ENCODE measurements at regions not wholly inside any gene's neighbourhood (a gene's known extent, or its start where the extent isn't known, plus 50 kb on each side); places are given as distances from the start of the nearest gene placed in this dataset.

DNA sequence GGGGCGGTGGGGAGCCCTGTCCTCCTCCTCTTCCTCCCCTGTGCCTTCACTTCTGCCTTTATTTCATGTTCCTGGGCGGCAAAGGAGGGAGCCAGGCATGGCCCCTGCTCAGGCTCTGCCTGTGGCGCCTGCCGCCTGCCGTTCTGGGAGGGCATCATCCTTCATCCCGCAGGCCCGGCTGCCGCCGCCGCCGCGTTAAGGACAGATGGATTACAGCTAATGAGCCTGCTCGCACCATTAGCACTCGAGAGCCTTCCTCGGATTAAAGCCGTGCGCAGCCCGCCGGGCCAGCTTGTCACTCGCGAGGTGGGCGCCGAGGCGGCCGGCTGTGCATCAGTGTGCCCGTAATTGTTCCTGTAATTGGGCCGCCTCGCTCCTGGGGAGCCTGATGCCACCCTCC, 127.7 kb upstream of the GSE1 start:
- no peak for DNase-seq
- H3K27me3 Mint-ChIP-seq, result peaks cover 10 to 46% (median 43%) of the 10 kb centered on the region in 3 donors
- H3K9me3 Mint-ChIP-seq, result no peaks in the 10 kb centered on the region
- no peak overlapping the region for H3K27ac Mint-ChIP-seq
- peaks cover 11 to 13% (median 12%) of the 10 kb centered on the region in 3 donors for H3K4me1 Mint-ChIP-seq
- ATAC-seq (ENCODE audit: low read depth in 2 of 2), result no peak
- H3K36me3 Mint-ChIP-seq, result no peaks in the 10 kb centered on the region
- no peak overlapping the region for H3K4me3 Mint-ChIP-seq

DNA sequence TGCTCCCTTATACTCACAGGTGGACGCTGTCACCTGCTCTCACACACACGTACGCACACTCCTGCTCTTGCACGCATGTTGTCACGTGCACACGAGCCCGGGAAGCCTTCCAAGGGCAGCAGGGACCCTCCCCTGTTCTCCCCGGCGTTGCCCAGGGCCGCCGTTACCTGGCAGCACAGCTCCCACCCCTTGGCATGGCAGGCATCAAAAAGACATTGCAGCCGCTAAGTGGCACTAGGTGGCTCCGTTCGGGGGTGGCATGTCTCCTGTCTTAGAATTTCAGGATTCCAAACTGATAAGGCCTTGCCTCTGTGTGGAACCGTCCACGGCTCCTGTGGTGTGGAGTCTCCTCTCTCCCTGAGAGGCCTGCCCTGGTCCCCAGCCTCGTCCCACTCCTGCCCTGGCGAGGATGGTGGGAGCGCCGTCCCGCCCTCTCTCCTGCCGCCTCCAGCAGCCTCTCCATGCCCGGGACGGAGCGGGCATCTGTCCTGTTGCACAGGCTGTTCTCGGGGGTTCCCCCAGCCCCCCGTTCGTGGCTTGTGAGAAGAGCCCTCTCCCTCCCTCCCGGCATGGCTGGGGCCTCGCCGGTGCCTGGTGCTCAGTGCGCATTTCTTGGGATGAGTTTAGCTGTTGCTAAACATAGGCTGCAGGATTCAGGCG, 126.7 kb upstream of the GSE1 start:
- DNase-seq (no peak), ATAC-seq (ENCODE audit: low read depth in 2 of 2) (no peak)
- H3K27me3 Mint-ChIP-seq, result peaks cover 6 to 44% (median 33%) of the 10 kb centered on the region in 3 donors
- H3K4me3 Mint-ChIP-seq, result no peak overlapping the region
- H3K4me1 Mint-ChIP-seq, result peaks cover 4 to 8% (median 5%) of the 10 kb centered on the region in 3 donors
- H3K9me3 Mint-ChIP-seq, result no peaks in the 10 kb centered on the region
- H3K27ac Mint-ChIP-seq, result no peak overlapping the region
- no peaks in the 10 kb centered on the region for H3K36me3 Mint-ChIP-seq

DNA sequence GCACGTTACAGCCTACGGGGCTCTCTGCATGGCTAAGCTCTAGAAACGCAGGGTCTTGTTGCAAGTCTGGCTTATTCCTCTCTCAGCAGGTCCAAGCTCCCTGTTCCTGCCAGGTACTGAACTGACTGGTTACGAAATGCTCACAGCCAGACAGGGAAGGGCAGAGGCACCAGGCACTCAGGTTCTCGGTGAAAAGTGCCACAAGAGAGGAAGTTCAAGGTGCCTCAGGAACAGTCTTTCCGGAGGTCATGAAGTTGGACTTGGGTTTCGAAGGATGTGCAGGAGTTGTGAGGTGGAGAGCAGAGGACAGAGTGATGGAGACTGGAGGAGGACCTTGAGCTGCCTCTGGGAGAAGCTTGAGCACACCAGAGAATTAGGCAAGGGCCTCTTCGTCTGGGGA, 124.7 kb upstream of the GSE1 start:
- H3K4me3 Mint-ChIP-seq, result no peak overlapping the region
- H3K27me3 Mint-ChIP-seq, result peaks cover 3 to 38% (median 29%) of the 10 kb centered on the region in 3 donors
- H3K9me3 Mint-ChIP-seq, result no peaks in the 10 kb centered on the region
- ATAC-seq (ENCODE audit: low read depth in 2 of 2), result no peak
- no peak for DNase-seq
- no peak overlapping the region for H3K27ac Mint-ChIP-seq
- no peaks in the 10 kb centered on the region for H3K36me3 Mint-ChIP-seq
- H3K4me1 Mint-ChIP-seq, result peaks cover 3 to 6% (median 3%) of the 10 kb centered on the region in 3 donors

DNA sequence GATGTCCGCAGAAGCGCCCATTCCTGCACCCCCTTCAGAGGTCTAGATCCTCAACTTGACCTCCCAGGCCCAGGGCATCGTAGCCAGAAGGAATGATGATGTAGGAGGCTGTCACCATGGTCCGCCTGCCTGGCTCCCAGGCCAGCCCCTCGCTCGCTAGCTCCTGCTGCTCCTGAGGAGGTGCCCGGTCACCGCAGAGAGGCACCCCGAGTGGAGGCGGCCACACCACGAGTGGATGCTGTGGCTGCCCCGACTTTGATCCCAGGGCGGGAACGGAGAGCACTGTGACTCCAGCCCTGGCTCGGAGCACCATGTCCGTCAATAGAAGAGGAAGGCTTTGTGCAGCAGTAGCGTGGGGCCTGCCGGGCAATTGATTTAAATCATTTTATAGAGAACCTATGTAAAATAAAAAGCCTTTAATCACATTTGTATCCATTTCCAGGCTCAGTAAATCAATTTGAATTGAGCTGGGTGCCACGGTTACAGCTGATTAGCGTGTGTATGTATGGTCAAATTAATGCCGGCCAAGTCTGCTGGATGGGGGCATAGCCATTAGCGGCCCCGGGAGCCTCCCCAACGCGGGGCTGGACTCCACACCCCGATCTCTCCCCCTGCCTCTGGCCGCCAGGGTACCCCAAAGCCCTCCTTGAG, 122.6 kb upstream of the GSE1 start:
- no peaks in the 10 kb centered on the region for H3K9me3 Mint-ChIP-seq
- no peak for ATAC-seq (ENCODE audit: low read depth in 2 of 2)

DNA sequence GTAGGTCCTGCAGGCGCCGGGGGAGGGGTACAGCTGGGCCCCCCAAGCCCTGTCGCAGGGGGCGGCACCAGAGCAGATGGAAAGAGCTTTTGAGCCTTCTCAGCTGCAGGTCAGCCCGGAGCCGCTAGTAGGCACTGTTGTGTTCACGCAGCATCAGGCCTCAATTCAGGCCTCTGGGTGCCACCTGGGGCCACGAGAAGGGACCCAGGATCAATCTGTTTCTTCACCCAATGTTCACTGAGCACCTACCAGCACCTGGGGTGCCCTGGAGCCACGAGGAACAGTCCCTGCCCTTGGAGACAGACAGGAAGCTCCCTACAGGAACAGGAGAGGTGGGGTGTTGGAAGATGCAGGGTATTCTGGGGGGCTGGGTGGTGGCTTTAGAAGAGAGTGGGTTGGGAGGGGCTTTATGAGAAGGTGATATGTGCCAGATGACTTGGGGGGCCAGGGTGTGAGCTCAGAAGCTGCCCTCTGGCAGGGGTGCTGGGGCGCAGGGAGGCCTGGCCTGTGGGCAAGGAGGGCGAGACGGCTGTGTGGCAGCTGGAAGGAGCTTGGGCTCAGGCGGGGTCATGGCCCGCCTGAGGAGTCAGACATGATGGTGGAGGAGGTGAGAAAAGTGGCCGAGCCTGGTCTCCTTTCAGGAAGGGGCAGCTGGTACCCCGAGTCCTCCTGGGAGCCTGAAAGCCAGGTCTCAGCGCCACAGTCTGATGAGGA, 121.9 kb upstream of the GSE1 start:
- Mint-ChIP-seq H3K9me3 (no peaks in the 10 kb centered on the region), H3K4me3 (no peak overlapping the region), H3K27ac (no peak overlapping the region), H3K4me1 (peaks cover 3 to 6% (median 3%) of the 10 kb centered on the region in 3 donors), H3K27me3 (peaks cover 3 to 28% (median 17%) of the 10 kb centered on the region in 3 donors), H3K36me3 (no peaks in the 10 kb centered on the region)
- peak; percentile 28 to 52 for ATAC-seq (ENCODE audit: low read depth in 2 of 2)
- DNase-seq, result peak; percentile 14

More for the DNA sequence above, 122.6 kb upstream of the GSE1 start:
- Mint-ChIP-seq H3K4me1 (peaks cover 3 to 6% (median 3%) of the 10 kb centered on the region in 3 donors), H3K4me3 (no peak overlapping the region), H3K27ac (no peak overlapping the region), H3K27me3 (peaks cover 3 to 28% (median 23%) of the 10 kb centered on the region in 3 donors), H3K36me3 (no peaks in the 10 kb centered on the region)
- DNase-seq, result no peak

DNA sequence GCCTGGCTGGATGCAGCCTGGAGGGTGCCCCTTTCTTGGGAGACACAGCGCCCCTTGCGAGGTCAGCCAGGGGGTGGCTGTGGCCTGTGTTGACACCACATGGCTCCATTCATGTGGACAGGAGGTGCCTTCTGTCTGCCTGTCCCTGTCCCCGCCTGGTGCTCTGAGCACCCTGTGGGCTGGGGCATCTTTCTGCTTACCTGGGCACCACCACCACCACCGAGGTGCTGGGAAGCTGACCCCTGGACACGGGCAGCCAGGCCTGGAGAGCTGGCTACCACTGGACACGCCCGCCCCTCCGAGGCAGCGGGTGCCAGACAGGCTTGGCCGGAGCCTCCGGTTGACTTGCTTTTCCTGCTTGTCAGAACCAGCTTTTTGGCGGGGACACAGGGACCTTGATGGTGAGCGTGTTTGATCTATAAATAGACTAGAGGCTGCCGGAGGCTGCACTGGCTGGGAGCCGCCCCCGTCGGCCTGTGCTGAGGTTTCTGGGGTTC, 121.3 kb upstream of the GSE1 start:
- peaks cover 3 to 6% (median 3%) of the 10 kb centered on the region in 3 donors for H3K4me1 Mint-ChIP-seq
- H3K9me3 Mint-ChIP-seq, result no peaks in the 10 kb centered on the region
- DNase-seq (no peak), ATAC-seq (ENCODE audit: low read depth in 2 of 2) (no peak)
- H3K27ac Mint-ChIP-seq, result no peak overlapping the region
- H3K27me3 Mint-ChIP-seq, result peaks cover 3 to 28% (median 14%) of the 10 kb centered on the region in 3 donors
- H3K4me3 Mint-ChIP-seq, result no peak overlapping the region
- no peaks in the 10 kb centered on the region for H3K36me3 Mint-ChIP-seq

DNA sequence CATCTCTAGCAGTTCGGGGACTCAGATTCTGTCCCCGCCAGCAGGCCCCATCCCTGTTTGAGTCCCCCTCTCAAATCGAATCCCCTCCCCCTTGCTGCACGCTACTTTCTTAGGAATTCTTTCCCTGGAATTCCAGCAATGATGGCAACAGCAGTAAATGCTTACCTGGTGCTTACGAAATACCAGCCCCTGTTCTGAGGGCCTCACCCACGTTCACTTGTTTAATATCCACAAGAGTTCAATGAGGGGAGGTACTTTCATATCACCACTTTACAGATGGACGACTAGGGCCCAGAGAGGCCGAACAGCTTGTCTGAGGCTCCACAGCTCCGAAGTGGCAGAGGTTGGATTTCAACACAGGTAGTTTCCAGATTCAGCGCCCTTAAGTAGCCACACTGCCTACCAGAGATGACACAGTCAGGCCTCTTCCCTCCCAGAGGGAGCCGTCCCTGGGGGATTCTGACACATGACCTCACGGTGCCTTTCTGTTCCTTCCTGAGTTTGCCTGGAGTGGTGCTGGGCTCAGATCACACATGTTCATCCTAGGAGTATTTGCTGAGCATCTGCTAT, 120.7 kb upstream of the GSE1 start:
- Mint-ChIP-seq H3K36me3 (no peaks in the 10 kb centered on the region), H3K27me3 (peaks cover 3 to 28% (median 14%) of the 10 kb centered on the region in 3 donors), H3K9me3 (no peaks in the 10 kb centered on the region), H3K4me1 (peaks cover 3 to 6% (median 3%) of the 10 kb centered on the region in 3 donors), H3K27ac (peak overlapping the region in 2 of 6 donors; percentile 20 to 61), H3K4me3 (no peak overlapping the region)
- DNase-seq, result no peak
- no peak for ATAC-seq (ENCODE audit: low read depth in 2 of 2)

DNA sequence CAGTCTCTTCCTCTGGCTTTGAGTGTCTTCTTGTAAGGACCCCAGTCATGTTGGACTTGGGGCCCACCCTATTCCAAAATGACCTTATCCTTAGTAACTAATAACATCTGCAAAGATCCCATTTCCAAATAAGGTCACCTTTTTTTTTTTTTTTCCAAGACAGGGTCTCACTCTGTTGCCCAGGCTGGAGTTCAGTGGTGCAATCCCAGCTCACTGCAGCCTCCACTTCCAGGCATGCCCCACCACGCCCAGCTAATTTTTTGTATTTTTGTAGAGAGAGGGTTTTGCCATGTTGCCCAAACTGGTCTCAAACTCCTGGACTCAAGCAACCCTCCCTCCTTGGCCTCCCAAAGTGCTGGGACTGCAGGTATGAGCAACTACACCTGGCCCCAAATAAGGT, 118.8 kb upstream of the GSE1 start:
- peaks cover 0 to 23% (median 6%) of the 10 kb centered on the region in 3 donors for H3K27me3 Mint-ChIP-seq
- peaks cover 14 to 17% (median 15%) of the 10 kb centered on the region in 3 donors for H3K4me1 Mint-ChIP-seq
- H3K36me3 Mint-ChIP-seq, result no peaks in the 10 kb centered on the region
- no peak overlapping the region for H3K27ac Mint-ChIP-seq
- no peak for DNase-seq
- no peak for ATAC-seq (ENCODE audit: low read depth in 2 of 2)
- H3K9me3 Mint-ChIP-seq, result no peaks in the 10 kb centered on the region
- H3K4me3 Mint-ChIP-seq, result no peak overlapping the region

DNA sequence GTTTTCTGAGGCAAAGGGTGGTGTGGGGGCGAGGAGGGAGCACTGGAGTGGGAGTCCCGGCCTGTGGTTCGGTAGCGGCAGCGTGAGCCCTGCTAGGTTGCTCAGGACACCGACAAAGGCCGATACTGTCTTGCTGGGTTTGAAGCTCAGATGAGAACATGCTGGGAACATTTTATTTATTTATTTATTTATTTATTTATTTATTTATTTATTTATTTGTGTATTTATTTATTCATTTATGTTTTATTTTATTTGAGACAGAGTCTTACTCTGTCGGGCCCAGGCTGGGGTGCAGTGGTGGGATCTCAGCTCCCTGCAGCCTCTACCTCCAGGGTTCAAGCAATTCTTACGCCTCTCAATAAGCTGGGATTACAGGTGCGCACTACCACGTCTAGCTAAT, 117.9 kb upstream of the GSE1 start:
- DNase-seq (no peak), ATAC-seq (ENCODE audit: low read depth in 2 of 2) (no peak)
- Mint-ChIP-seq H3K27ac (peak overlapping the region in 1 of 6 donors; percentile 80), H3K4me1 (peaks cover 14 to 17% (median 15%) of the 10 kb centered on the region in 3 donors), H3K27me3 (peaks cover 0 to 16% (median 0%) of the 10 kb centered on the region in 3 donors), H3K9me3 (no peaks in the 10 kb centered on the region), H3K4me3 (no peak overlapping the region), H3K36me3 (no peaks in the 10 kb centered on the region)

DNA sequence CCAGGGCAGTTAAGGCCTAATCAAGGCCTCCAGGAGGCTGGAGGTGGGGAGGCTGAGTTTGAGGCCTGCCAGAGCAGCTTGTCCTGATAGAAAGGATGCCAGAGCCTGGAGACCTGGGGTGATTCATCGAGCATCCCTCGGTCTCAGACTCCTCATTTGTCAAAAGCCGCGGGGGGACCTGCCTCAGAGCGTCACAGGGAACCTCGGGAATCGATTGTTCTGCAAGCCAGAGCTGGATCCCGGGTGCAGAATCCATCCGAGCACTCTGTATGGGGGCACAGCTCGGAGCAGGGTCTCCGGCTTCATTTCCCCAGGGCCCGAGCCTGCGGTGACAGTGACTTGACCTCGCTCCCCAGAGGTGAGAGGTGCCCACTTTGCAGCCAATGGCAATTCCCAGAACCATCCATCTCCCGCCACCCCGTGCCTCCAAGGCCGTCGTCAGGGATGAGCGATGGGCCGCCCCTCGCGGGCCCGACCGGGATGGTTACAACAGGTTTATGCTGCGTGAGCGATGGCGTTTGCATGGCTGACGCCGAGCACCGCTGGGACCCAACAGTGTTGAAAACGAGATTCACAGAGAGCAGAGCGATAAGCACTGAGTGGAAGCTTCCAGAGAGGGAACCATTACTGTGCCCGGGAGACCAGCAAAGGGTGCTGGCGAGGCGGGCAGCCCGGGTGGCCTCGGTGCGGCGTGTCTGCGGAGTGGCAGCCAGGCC, 117.1 kb upstream of the GSE1 start:
- Mint-ChIP-seq H3K4me1 (peaks cover 14 to 16% (median 15%) of the 10 kb centered on the region in 3 donors), H3K36me3 (no peaks in the 10 kb centered on the region), H3K27me3 (peaks cover 0 to 11% (median 0%) of the 10 kb centered on the region in 3 donors), H3K4me3 (no peak overlapping the region), H3K9me3 (no peaks in the 10 kb centered on the region), H3K27ac (no peak overlapping the region)
- no peak for ATAC-seq (ENCODE audit: low read depth in 2 of 2)
- DNase-seq, result no peak

DNA sequence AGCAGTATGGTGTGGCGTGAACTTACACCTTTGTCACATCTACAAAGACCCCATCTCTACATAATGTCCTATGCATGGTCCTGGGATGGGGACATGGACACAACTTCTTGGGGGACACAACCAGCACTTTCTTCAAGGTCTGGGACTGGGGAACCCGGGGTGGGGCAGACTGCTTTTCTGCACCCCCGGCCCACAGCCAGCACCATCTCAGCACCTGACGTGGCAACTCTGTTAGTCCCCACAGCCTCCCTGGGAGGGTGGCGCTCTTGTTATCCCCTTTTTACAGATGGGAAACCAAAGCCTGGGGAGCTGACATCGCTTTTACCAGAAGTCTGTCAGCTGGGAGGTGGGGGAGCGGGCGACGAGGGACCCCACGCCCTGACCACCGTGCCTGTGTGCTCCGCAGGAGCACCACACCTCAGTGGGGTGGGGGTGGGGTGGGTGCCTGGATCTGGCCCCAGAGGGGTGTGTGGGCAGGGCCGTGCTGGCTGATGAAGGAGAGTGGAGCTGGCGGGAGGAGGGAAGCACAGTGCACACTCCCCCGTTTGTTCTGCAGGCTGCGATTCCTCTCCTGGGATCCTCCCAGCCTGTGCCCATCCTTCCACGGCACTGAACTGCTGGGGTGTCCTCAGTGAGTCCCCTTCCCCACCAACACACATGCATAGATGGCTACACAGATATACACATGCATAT, 115.4 kb upstream of the GSE1 start:
- no peak for ATAC-seq (ENCODE audit: low read depth in 2 of 2)
- H3K4me3 Mint-ChIP-seq, result no peak overlapping the region
- no peaks in the 10 kb centered on the region for H3K9me3 Mint-ChIP-seq
- H3K4me1 Mint-ChIP-seq, result peaks cover 11 to 12% (median 11%) of the 10 kb centered on the region in 3 donors
- no peak for DNase-seq
- no peaks in the 10 kb centered on the region for H3K36me3 Mint-ChIP-seq
- H3K27ac Mint-ChIP-seq, result peak overlapping the region in 2 of 6 donors; percentile 72 to 81
- H3K27me3 Mint-ChIP-seq, result peaks cover 0 to 4% (median 0%) of the 10 kb centered on the region in 3 donors

DNA sequence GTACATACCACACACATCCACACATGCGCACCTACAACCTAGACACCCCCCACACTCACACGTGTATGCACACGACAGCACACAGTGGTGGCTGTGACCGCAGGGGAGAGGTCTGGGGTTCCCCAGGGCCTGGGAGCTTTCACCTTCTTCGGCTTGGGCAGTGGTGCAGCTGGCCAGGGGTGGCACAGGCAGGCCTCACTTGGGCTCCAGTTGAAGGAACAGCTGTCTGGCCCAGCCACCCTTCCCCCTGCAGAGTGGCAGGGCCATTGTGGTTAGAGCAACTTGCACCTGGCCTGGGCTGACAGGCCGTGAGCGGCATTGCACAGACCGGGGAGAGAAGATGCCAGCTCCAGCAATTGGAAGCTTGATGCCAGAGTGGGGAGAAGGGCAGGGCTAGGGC, 114.5 kb upstream of the GSE1 start:
- Mint-ChIP-seq H3K4me1 (peaks cover 11 to 12% (median 11%) of the 10 kb centered on the region in 3 donors), H3K27me3 (peaks cover 0 to 4% (median 0%) of the 10 kb centered on the region in 3 donors), H3K27ac (peak overlapping the region in 5 of 6 donors; percentile 3 to 95 (median 78)), H3K36me3 (no peaks in the 10 kb centered on the region), H3K9me3 (no peaks in the 10 kb centered on the region), H3K4me3 (peak overlapping the region in 1 of 8 donors; percentile 1)
- peak; percentile 51 for DNase-seq
- ATAC-seq (ENCODE audit: low read depth in 2 of 2), result peak; percentile 88 to 95

Data from naive B cell (primary cell).